A673 (cell line): ENCODE measurements at regions not wholly inside any gene's neighbourhood (a gene's known extent, or its start where the extent isn't known, plus 50 kb on each side); places are given as distances from the start of the nearest gene placed in this dataset.

Experiments
- BruUV-seq: library from RNA; stranded (reverse); fragments of 400-500 nt; replicated peaks from 2 replicates; lab custom pipeline; 2021; lab: Mats Ljungman, UMichigan
- CTCF ChIA-PET: fragments of 300-600 bp; sonication (Branson Sonifier 250); formaldehyde crosslinking; loops from one replicate; lab custom pipeline; 2022; ENCODE audit warnings: antibody characterized with exemption; lab: Charles Lee
- POLR2A ChIA-PET: fragments of 300-600 bp; sonication (Branson Sonifier 250); formaldehyde crosslinking; loops from one replicate; lab custom pipeline; 2022; ENCODE audit warnings: antibody characterized with exemption; ENCODE audit not compliant: low non-redundant PET; lab: Charles Lee
- DNase-seq: peaks from one replicate; pipeline ENCODE4 v3.0.0-alpha.2; 2015; ENCODE audit warnings: low spot score
- H3K27ac ChIP-seq: fragments of 200-600 bp; sonication (generic); 2 replicates; pipeline ENCODE4 v1.5.1; 2016; ENCODE audit warnings: mixed run types, low read depth, mild to moderate bottlenecking, mixed read lengths, antibody characterized with exemption, low read length; ENCODE audit not compliant: poor library complexity, severe bottlenecking
- H3K27me3 ChIP-seq: fragments of 200-600 bp; sonication (generic); replicated peaks from 2 replicates; pipeline ENCODE4 v1.6.1; 2017; ENCODE audit warnings: mixed run types, low read depth, mild to moderate bottlenecking, mixed read lengths, antibody characterized with exemption, low read length; ENCODE audit not compliant: insufficient read depth, poor library complexity
- H3K36me3 ChIP-seq: fragments of 200-600 bp; sonication (generic); 2 replicates; pipeline ENCODE4 v1.6.1; 2016; ENCODE audit warnings: mixed run types, mild to moderate bottlenecking, mixed read lengths, antibody characterized with exemption, low read length; ENCODE audit not compliant: insufficient read depth, poor library complexity, severe bottlenecking
- H3K4me1 ChIP-seq: fragments of 200-600 bp; sonication (generic); 2 replicates; pipeline ENCODE4 v1.6.1; 2017; ENCODE audit warnings: mixed run types, mild to moderate bottlenecking, mixed read lengths, antibody characterized with exemption, low read length; ENCODE audit not compliant: insufficient read depth, poor library complexity, severe bottlenecking
- H3K4me3 ChIP-seq: fragments of 200-600 bp; sonication (generic); 2 replicates; pipeline ENCODE4 v1.5.1; 2016; ENCODE audit warnings: low read depth, mixed run types, mild to moderate bottlenecking, mixed read lengths, low read length; ENCODE audit not compliant: poor library complexity, severe bottlenecking
- H3K9me3 ChIP-seq: fragments of 200-600 bp; sonication (generic); 2 replicates; pipeline ENCODE4 v1.6.1; 2016; ENCODE audit warnings: mixed run types, low read depth, mild to moderate bottlenecking, mixed read lengths, antibody characterized with exemption, low read length; ENCODE audit not compliant: poor library complexity, severe bottlenecking
- EZH2 ChIP-seq: fragments of 200-600 bp; sonication (generic); IDR thresholded peaks from 2 replicates; pipeline ENCODE4 v1.6.1; 2017; ENCODE audit warnings: borderline replicate concordance, low read depth, mild to moderate bottlenecking, mixed read lengths, antibody characterized with exemption, low read length; ENCODE audit not compliant: poor library complexity, severe bottlenecking
- intact Hi-C: fragments of 100-400 bp; cut with micrococcal nuclease; formaldehyde crosslinking; loops from one replicate; pipeline ENCODE4 v1.10.0; 2022; ENCODE audit not compliant: unreplicated experiment
- TF ChIP-seq, protein P1 (sequence below): fragments of 300-800, 200-600 bp; sonication (generic); conservative IDR thresholded peaks from 2 replicates; pipeline ENCODE4 v1.5.1; 2017; ENCODE audit warnings: low read depth, mild to moderate bottlenecking, antibody characterized with exemption, low read length, moderate library complexity, mixed read lengths

DNA sequence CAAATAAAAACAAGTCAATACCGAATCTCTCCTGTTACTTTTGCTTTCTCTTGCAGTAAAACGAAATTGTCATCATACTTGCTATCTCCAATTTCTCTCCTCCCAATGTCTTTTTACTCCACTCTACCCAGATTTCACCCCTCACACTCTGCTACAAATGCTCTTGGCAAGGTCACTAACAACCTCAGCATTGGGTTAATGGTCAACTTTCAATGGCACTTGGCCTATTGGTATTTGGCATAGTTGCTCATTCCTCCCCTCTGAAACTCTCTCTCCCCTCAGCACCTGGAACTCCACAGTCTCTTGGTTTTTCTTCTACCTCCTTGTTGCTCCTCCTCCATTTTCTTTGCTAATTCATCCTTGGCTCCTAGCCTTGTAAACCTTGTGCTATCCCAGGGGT lies 367.3 kb downstream of the PTPRU start:
- no peak overlapping the region for H3K4me3 ChIP-seq
- no peaks in the 10 kb centered on the region for H3K36me3 ChIP-seq
- intact Hi-C loops: no loop called here
- CTCF ChIA-PET: no interaction called here
- H3K4me1 ChIP-seq: no peaks in the 10 kb centered on the region
- BruUV-seq: no TSS peak
- H3K9me3 ChIP-seq: peaks cover 18% of the 10 kb centered on the region
- no peak overlapping the region for H3K27ac ChIP-seq
- no peak for TF ChIP-seq EZH2
- TF ChIP-seq, protein P1, sequence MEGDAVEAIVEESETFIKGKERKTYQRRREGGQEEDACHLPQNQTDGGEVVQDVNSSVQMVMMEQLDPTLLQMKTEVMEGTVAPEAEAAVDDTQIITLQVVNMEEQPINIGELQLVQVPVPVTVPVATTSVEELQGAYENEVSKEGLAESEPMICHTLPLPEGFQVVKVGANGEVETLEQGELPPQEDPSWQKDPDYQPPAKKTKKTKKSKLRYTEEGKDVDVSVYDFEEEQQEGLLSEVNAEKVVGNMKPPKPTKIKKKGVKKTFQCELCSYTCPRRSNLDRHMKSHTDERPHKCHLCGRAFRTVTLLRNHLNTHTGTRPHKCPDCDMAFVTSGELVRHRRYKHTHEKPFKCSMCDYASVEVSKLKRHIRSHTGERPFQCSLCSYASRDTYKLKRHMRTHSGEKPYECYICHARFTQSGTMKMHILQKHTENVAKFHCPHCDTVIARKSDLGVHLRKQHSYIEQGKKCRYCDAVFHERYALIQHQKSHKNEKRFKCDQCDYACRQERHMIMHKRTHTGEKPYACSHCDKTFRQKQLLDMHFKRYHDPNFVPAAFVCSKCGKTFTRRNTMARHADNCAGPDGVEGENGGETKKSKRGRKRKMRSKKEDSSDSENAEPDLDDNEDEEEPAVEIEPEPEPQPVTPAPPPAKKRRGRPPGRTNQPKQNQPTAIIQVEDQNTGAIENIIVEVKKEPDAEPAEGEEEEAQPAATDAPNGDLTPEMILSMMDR: no peak
- POLR2A ChIA-PET: no interaction called here
- no peak for DNase-seq
- H3K27me3 ChIP-seq: peaks cover 6% of the 10 kb centered on the region

DNA sequence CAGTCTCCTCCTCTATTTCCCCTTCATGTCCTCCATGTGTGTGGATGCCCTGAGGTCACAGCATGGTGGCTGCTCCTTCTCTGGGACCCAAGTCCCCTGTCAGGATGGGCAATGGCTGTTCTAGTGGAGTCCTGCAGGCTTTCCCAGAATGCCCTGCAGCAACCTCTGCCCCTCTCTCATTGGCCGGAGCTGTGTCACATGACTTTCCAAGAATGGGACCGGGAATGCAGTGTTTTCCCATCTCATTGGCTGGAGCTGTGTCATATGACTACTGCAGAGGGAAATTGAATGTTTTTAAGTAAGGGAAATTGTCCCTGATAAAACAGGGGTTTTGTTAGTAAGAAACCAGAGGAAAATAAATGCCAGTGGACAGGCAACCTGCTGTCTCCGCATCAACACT lies 365.9 kb downstream of the PTPRU start:
- Histone ChIP-seq H3K36me3 (no peaks in the 10 kb centered on the region), H3K9me3 (peaks cover 6% of the 10 kb centered on the region), H3K4me3 (no peak overlapping the region), H3K4me1 (no peaks in the 10 kb centered on the region), H3K27ac (no peak overlapping the region), H3K27me3 (peaks cover 6% of the 10 kb centered on the region)
- TF ChIP-seq, protein P1: no peak
- no peak for TF ChIP-seq EZH2
- no TSS peak for BruUV-seq
- ChIA-PET POLR2A (no interaction called here), CTCF (no interaction called here)
- intact Hi-C loops: no loop called here
- no peak for DNase-seq

DNA sequence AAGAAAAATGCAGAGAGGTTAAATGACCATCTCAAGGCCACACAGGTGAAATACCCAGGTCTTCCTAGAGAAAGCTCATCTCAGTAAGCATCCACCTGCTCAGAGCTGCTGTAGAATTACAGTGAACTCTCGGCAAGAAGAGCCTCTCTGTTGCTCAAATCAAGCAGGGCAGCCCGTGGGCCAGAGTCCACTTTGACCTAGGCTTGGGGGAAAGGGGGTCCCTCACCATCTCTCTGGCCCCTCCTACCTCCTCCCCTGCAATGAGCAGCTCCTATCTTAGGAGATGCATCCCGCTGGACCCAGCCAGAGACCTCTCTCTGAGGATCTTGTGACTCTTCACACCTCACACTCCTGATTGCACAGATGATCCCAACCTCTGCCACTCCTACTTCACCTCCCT lies 364.7 kb downstream of the PTPRU start:
- BruUV-seq: no TSS peak
- peaks cover 9% of the 10 kb centered on the region for H3K27me3 ChIP-seq
- POLR2A ChIA-PET: interaction anchor here (0.7 kb wide), 1 partner anchor 322 kb away, joined by 4 read pairs; no protein-coding TSS in a partner anchor
- H3K27ac ChIP-seq: no peak overlapping the region
- intact Hi-C loops: no loop called here
- no peaks in the 10 kb centered on the region for H3K36me3 ChIP-seq
- CTCF ChIA-PET: no interaction called here
- H3K4me1 ChIP-seq: no peaks in the 10 kb centered on the region
- no peak for DNase-seq
- H3K9me3 ChIP-seq: no peaks in the 10 kb centered on the region
- no peak overlapping the region for H3K4me3 ChIP-seq
- TF ChIP-seq EZH2: no peak
- TF ChIP-seq, protein P1: no peak
